H1 (cell line): ENCODE measurements at regions not wholly inside any gene's neighbourhood (a gene's known extent, or its start where the extent isn't known, plus 50 kb on each side); places are given as distances from the start of the nearest gene placed in this dataset.

Source experiments
- CTCF ChIA-PET: fragments of 300-600 bp; sonication (Branson Sonifier 250); formaldehyde crosslinking; loops from one replicate; lab custom pipeline; 2021; ENCODE audit not compliant: partially characterized antibody; lab: Charles Lee
- POLR2A ChIA-PET: fragments of 300-600 bp; sonication (Branson Sonifier 250); formaldehyde crosslinking; loops from one replicate; lab custom pipeline; 2021; ENCODE audit warnings: inconsistent platforms; ENCODE audit not compliant: partially characterized antibody; lab: Charles Lee
- DNase-seq, 2 experiments: peaks; one replicate each; pipeline versions ENCODE4 v3.0.0 to v3.0.0-alpha.2; 2010 to 2022; ENCODE audit warnings: low spot score in 2 of 2, low read depth in 1 of 2, mixed read lengths in 1 of 2
- FAIRE-seq: peaks from 2 replicates; lab custom pipeline; 2011; peaks lifted over from hg19 to GRCh38; lab: Jason Lieb, UNC
- H2AFZ ChIP-seq: 2 replicates; pipeline ENCODE4 v1.8.1; 2012; ENCODE audit warnings: low read length, inconsistent platforms
- H2AK5ac ChIP-seq: 2 replicates; pipeline ENCODE4 v1.6.1; 2013; ENCODE audit warnings: low read depth, low read length
- H2BK120ac ChIP-seq: replicated peaks from 2 replicates; pipeline ENCODE3; 2013; ENCODE audit warnings: low read depth, low read length, inconsistent platforms
- H2BK12ac ChIP-seq: 2 replicates; pipeline ENCODE4 v1.6.1; 2013; ENCODE audit warnings: low read depth, low read length
- H2BK15ac ChIP-seq: 2 replicates; pipeline ENCODE4 v1.6.1; 2013; ENCODE audit warnings: low read length
- H2BK20ac ChIP-seq: 2 replicates; pipeline ENCODE4 v1.6.1; 2013; ENCODE audit warnings: low read length
- H2BK5ac ChIP-seq: 2 replicates; pipeline ENCODE4 v1.6.1; 2013; ENCODE audit warnings: low read depth, low read length
- H3K14ac ChIP-seq: 2 replicates; pipeline ENCODE4 v1.6.1; 2013; ENCODE audit warnings: inconsistent platforms; ENCODE audit not compliant: insufficient read length
- H3K18ac ChIP-seq: 2 replicates; pipeline ENCODE4 v1.6.1; 2013; ENCODE audit warnings: low read length; ENCODE audit errors: extremely low read depth
- H3K23ac ChIP-seq: 2 replicates; pipeline ENCODE4 v1.6.1; 2013; ENCODE audit warnings: inconsistent platforms; ENCODE audit not compliant: insufficient read length
- H3K23me2 ChIP-seq: 2 replicates; pipeline ENCODE4 v1.6.1; 2013; ENCODE audit warnings: low read depth, low read length
- H3K27ac ChIP-seq: 2 replicates; pipeline ENCODE4 v1.6.1; 2011; ENCODE audit warnings: low read depth, low read length, inconsistent platforms
- H3K27me3 ChIP-seq, 4 experiments: replicated peaks in 1 of 4; 1 replicate in 1 of 4; 2 replicates in 3 of 4; pipeline versions ENCODE4 v1.6.1 to v1.8.1; 2011 to 2013; ENCODE audit warnings: low read length in 3 of 4, mild to moderate bottlenecking in 3 of 4, inconsistent platforms in 2 of 4, mixed read lengths in 2 of 4, moderate library complexity in 1 of 4; ENCODE audit not compliant: control insufficient read depth in 3 of 4, insufficient read depth in 3 of 4; ENCODE audit errors: extremely low read depth in 1 of 4
- H3K36me3 ChIP-seq, 4 experiments: 2 replicates each; pipeline versions ENCODE4 v1.6.1 to v1.8.1; 2011 to 2013; ENCODE audit warnings: mild to moderate bottlenecking in 4 of 4, low read length in 3 of 4, moderate library complexity in 2 of 4, control low read depth in 1 of 4, inconsistent platforms in 1 of 4; ENCODE audit not compliant: insufficient read depth in 4 of 4, control insufficient read depth in 2 of 4
- H3K4ac ChIP-seq: replicated peaks from 2 replicates; pipeline ENCODE3; 2013; ENCODE audit warnings: low read length, low read depth, mixed read lengths, inconsistent platforms; ENCODE audit not compliant: insufficient read length
- H3K4me1 ChIP-seq, 4 experiments: replicated peaks in 1 of 4; 1 replicate in 1 of 4; 2 replicates in 3 of 4; pipeline versions ENCODE4 v1.6.1 to v1.8.1; 2011 to 2013; ENCODE audit warnings: low read length in 3 of 4, inconsistent platforms in 2 of 4, mixed read lengths in 1 of 4; ENCODE audit not compliant: insufficient read depth in 4 of 4, control insufficient read depth in 3 of 4
- H3K4me2 ChIP-seq, 2 experiments: 2 replicates each; pipeline versions ENCODE4 v1.6.1 to v1.8.1; 2011 to 2013; ENCODE audit warnings: low read depth in 2 of 2, low read length in 2 of 2, control low read depth in 1 of 2, inconsistent platforms in 1 of 2, mild to moderate bottlenecking in 1 of 2; ENCODE audit not compliant: insufficient read depth in 1 of 2
- H3K4me3 ChIP-seq, 4 experiments: fragments of 200-600, 300-600 bp in 1 of 4; sonication (generic), shearing (Covaris generic), sonication (Bioruptor Twin) in 1 of 4; 2 replicates each; pipeline versions ENCODE4 v1.5.1 to v1.8.1; 2011 to 2016; ENCODE audit warnings: low read length in 4 of 4, low read depth in 3 of 4, control low read depth in 2 of 4, inconsistent platforms in 2 of 4, mild to moderate bottlenecking in 2 of 4, mixed read lengths in 1 of 4, moderate library complexity in 1 of 4; ENCODE audit not compliant: insufficient read depth in 2 of 4; ENCODE audit errors: extremely low read depth in 1 of 4
- H3K56ac ChIP-seq: replicated peaks from 2 replicates; pipeline ENCODE3; 2013; ENCODE audit warnings: low read depth, mild to moderate bottlenecking, mixed read lengths, low read length, inconsistent platforms; ENCODE audit not compliant: insufficient read length
- H3K79me1 ChIP-seq: 2 replicates; pipeline ENCODE4 v1.6.1; 2013; ENCODE audit warnings: low read depth, low read length, control low read depth
- H3K79me2 ChIP-seq, 2 experiments: 2 replicates each; pipeline versions ENCODE4 v1.6.1 to v1.8.1; 2012 to 2013; ENCODE audit warnings: low read length in 2 of 2, mild to moderate bottlenecking in 2 of 2, inconsistent platforms in 1 of 2; ENCODE audit not compliant: insufficient read depth in 2 of 2, control insufficient read depth in 1 of 2
- H3K9ac ChIP-seq, 4 experiments: replicated peaks in 1 of 4; 1 replicate in 1 of 4; 2 replicates in 3 of 4; pipeline versions ENCODE4 v1.6.1 to v1.8.1; 2011 to 2013; ENCODE audit warnings: low read depth in 3 of 4, low read length in 3 of 4, control low read depth in 2 of 4, mild to moderate bottlenecking in 2 of 4, moderate library complexity in 2 of 4, inconsistent platforms in 1 of 4; ENCODE audit errors: extremely low read depth in 1 of 4
- H3K9me3 ChIP-seq, 2 experiments: 2 replicates each; pipeline versions ENCODE4 v1.6.1 to v1.8.1; 2012 to 2013; ENCODE audit warnings: mild to moderate bottlenecking in 2 of 2, moderate library complexity in 2 of 2, control low read depth in 1 of 2, inconsistent platforms in 1 of 2, low read depth in 1 of 2, low read length in 1 of 2, mixed read lengths in 1 of 2; ENCODE audit not compliant: insufficient read depth in 2 of 2
- H4K20me1 ChIP-seq, 2 experiments: replicated peaks in 1 of 2; 2 replicates each; pipeline versions ENCODE3 to v1.8.1; 2011 to 2013; ENCODE audit warnings: inconsistent platforms in 2 of 2, low read length in 2 of 2, mild to moderate bottlenecking in 1 of 2; ENCODE audit not compliant: insufficient read depth in 2 of 2, control insufficient read depth in 1 of 2
- H4K5ac ChIP-seq: 2 replicates; pipeline ENCODE4 v1.6.1; 2013; ENCODE audit warnings: low read length, low read depth, mixed read lengths, inconsistent platforms; ENCODE audit not compliant: insufficient read length
- H4K8ac ChIP-seq: 2 replicates; pipeline ENCODE4 v1.8.0; 2013; ENCODE audit warnings: mild to moderate bottlenecking, moderate library complexity, low read length, inconsistent platforms; ENCODE audit not compliant: insufficient read depth; ENCODE audit errors: extremely low read depth
- H4K91ac ChIP-seq: replicated peaks from 2 replicates; pipeline ENCODE3; 2013; ENCODE audit warnings: low read length, mixed read lengths, inconsistent platforms; ENCODE audit not compliant: insufficient read length
- BRCA1 ChIP-seq: IDR thresholded peaks from 2 replicates; pipeline ENCODE4 v1.6.1; 2012; ENCODE audit warnings: low read depth, low read length, improper control_type of control experiment
- CBX5 ChIP-seq: fragments of 300-800, 300-1000 bp; sonication (generic); IDR thresholded peaks from 2 replicates; pipeline ENCODE4 v1.7.1; 2016; ENCODE audit warnings: antibody characterized with exemption, low read length, low read depth
- CEBPB ChIP-seq: IDR thresholded peaks from 2 replicates; pipeline ENCODE4 v1.6.1; 2012; ENCODE audit warnings: low read depth, low read length
- EP300 ChIP-seq, 2 experiments: IDR thresholded peaks; 1 replicate in 1 of 2; 2 replicates in 1 of 2; pipeline ENCODE4 v1.6.1; 2011 to 2012; ENCODE audit warnings: low read depth in 2 of 2, low read length in 2 of 2, mild to moderate bottlenecking in 2 of 2, borderline replicate concordance in 1 of 2, inconsistent platforms in 1 of 2, moderate library complexity in 1 of 2
- EZH2 ChIP-seq: fragments of 200-600 bp; sonication (generic); IDR thresholded peaks from 2 replicates; pipeline ENCODE4 v1.7.1; 2012; ENCODE audit warnings: low read depth, mild to moderate bottlenecking, moderate library complexity, low read length, inconsistent platforms; ENCODE audit not compliant: severe bottlenecking
- FOSL1 ChIP-seq: IDR thresholded peaks from 2 replicates; pipeline ENCODE4 v1.6.1; 2011; ENCODE audit warnings: mild to moderate bottlenecking, low read depth, low read length, moderate library complexity; ENCODE audit not compliant: insufficient read depth
- GTF2F1 ChIP-seq: IDR thresholded peaks from 2 replicates; pipeline ENCODE4 v1.6.1; 2012; ENCODE audit warnings: low read depth, low read length, improper control_type of control experiment, borderline replicate concordance
- HDAC6 ChIP-seq: IDR thresholded peaks from one replicate; pipeline ENCODE4 v1.7.1; 2012; ENCODE audit warnings: low read depth, mild to moderate bottlenecking, inconsistent platforms, low read length, moderate library complexity
- KDM1A ChIP-seq: fragments of 200-600, 300-600 bp; sonication (generic); IDR thresholded peaks from 2 replicates; pipeline ENCODE4 v1.7.1; 2016; ENCODE audit warnings: mild to moderate bottlenecking, low read length, borderline replicate concordance
- MAX ChIP-seq: IDR thresholded peaks from 2 replicates; pipeline ENCODE4 v1.6.1; 2012; ENCODE audit warnings: inconsistent platforms
- NANOG ChIP-seq: IDR thresholded peaks from 2 replicates; pipeline ENCODE4 v1.6.1; 2011; ENCODE audit warnings: low read length, low read depth, mild to moderate bottlenecking, inconsistent platforms; ENCODE audit not compliant: insufficient read depth, poor library complexity, severe bottlenecking
- POLR2AphosphoS5 ChIP-seq: IDR thresholded peaks from 2 replicates; pipeline ENCODE4 v1.6.1; 2011; ENCODE audit warnings: low read depth, low read length
- RBBP5 ChIP-seq: IDR thresholded peaks from 2 replicates; pipeline ENCODE4 v1.7.1; 2012; ENCODE audit warnings: low read depth, mild to moderate bottlenecking, inconsistent platforms, low read length, moderate library complexity, borderline replicate concordance
- SAP30 ChIP-seq: fragments of 300-600 bp; sonication (generic); IDR thresholded peaks from 2 replicates; pipeline ENCODE4 v1.7.1; 2012; ENCODE audit warnings: low read length, moderate library complexity, mild to moderate bottlenecking, inconsistent platforms; ENCODE audit not compliant: insufficient read depth, insufficient replicate concordance
- SP1 ChIP-seq: IDR thresholded peaks from 2 replicates; pipeline ENCODE4 v1.6.1; 2011; ENCODE audit warnings: low read depth, low read length
- WGBS, 2 experiments: shearing (Covaris generic) in 1 of 2; methylation state at CpG; one replicate each; pipeline versions ENCODE4 v1.1.6 to v1.1.7; 2013 to 2015; ENCODE audit warnings: low lambda C conversion rate in 2 of 2, mixed read lengths in 2 of 2, inconsistent platforms in 1 of 2, low coverage in 1 of 2, missing lambda C conversion rate in 1 of 2; ENCODE audit not compliant: insufficient replicate concordance in 2 of 2, insufficient coverage in 1 of 2, insufficient read length in 1 of 2; ENCODE audit errors: extremely low coverage in 1 of 2, missing lambda C conversion rate in 1 of 2; 5-methylcytosine and 5-hydroxymethylcytosine counted together

DNA sequence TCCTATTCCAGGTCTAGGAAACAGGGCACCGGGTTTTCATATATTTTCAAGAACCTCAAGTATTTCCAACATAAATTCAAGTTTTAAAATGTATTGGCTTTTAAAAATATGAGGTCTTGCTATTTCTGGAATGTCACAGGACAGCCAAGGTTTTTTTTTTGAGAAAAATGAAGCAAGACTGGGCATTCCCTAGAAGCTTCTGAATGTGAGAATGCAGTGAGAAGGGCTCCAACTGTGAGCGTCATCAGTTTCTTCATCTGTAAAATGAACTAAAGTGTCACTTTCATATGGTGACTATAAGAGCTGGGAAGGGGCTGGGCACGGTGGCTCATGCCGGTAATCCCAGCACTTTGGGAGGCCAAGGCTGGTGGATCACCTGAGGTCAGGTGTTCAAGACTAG lies 455.8 kb upstream of the MAF start:
- Histone ChIP-seq H3K36me3 (no peaks in the 10 kb centered on the region), H3K56ac (no peak overlapping the region), H3K27ac (no peak overlapping the region), H4K5ac (no peak overlapping the region), H2BK20ac (no peak overlapping the region), H3K79me2 (no peaks in the 10 kb centered on the region), H3K18ac (no peak overlapping the region), H3K14ac (no peak overlapping the region), H3K23me2 (no peaks in the 10 kb centered on the region), H2AFZ (no peak overlapping the region), H4K20me1 (no peaks in the 10 kb centered on the region), H2BK5ac (no peak overlapping the region), H3K4ac (no peak overlapping the region), H3K9ac (no peak overlapping the region), H2BK120ac (no peak overlapping the region), H3K9me3 (no peaks in the 10 kb centered on the region), H4K91ac (no peak overlapping the region), H3K4me1 (no peaks in the 10 kb centered on the region), H3K23ac (no peak overlapping the region), H3K79me1 (no peaks in the 10 kb centered on the region), H2AK5ac (no peak overlapping the region), H3K4me2 (no peak overlapping the region), H2BK15ac (no peak overlapping the region), H3K27me3 (no peaks in the 10 kb centered on the region; a peak in 1 of 7 replicates), H4K8ac (no peak overlapping the region), H3K4me3 (no peak overlapping the region), H2BK12ac (no peak overlapping the region)
- 91% methylated on average over 4 of the region's 4 CpGs; no CpG with 5 or more reads in 1 of the 2 experiments for WGBS, 2 experiments
- CTCF ChIA-PET = interaction anchor here (0.7 to 1.1 kb wide), 2 partner anchors 58 to 105 kb away, joined by 3 to 4 read pairs; no protein-coding TSS in a partner anchor
- POLR2A ChIA-PET = no interaction called here
- DNase-seq = no peak
- TF ChIP-seq FOSL1 (no peak), SP1 (no peak), KDM1A (no peak), EZH2 (no peak), BRCA1 (no peak), GTF2F1 (no peak), MAX (no peak), NANOG (no peak), CEBPB (no peak), CBX5 (no peak), EP300 (IDR thresholded peaks at IDR 0.05; ENCODE audit: borderline replicate concordance in 1 of 2, low read depth in 2 of 2, low read length in 2 of 2) (no peak), SAP30 (no peak), RBBP5 (no peak), HDAC6 (no peak), POLR2AphosphoS5 (no peak)
- FAIRE-seq = no peak
